Keratinocyte (primary cell): ENCODE measurements at regions not wholly inside any gene's neighbourhood (a gene's known extent, or its start where the extent isn't known, plus 50 kb on each side); places are given as distances from the start of the nearest gene placed in this dataset.

Experiments
- DNase-seq: peaks from one replicate; pipeline ENCODE4 v3.0.0-alpha.2; 2011; ENCODE audit warnings: low read depth, missing footprints, low spot score
- FAIRE-seq: peaks from 2 replicates; lab custom pipeline; 2011; peaks lifted over from hg19 to GRCh38; lab: Jason Lieb, UNC
- H2AFZ ChIP-seq: 2 replicates; pipeline ENCODE4 v1.6.0; 2012; ENCODE audit warnings: low read length, control low read depth, inconsistent platforms; ENCODE audit not compliant: control insufficient read depth
- H3K27ac ChIP-seq: 2 replicates; pipeline ENCODE4 v1.5.1; 2011; ENCODE audit warnings: low read length; ENCODE audit not compliant: control insufficient read depth, insufficient read depth
- H3K27me3 ChIP-seq: 3 replicates; pipeline ENCODE4 v1.6.0; 2011; ENCODE audit warnings: low read length; ENCODE audit not compliant: control insufficient read depth, insufficient read depth; ENCODE audit errors: extremely low read depth
- H3K36me3 ChIP-seq, 2 experiments: 2 replicates in 1 of 2; 3 replicates in 1 of 2; pipeline ENCODE4 v1.5.1; 2011; ENCODE audit warnings: low read length in 2 of 2, mild to moderate bottlenecking in 1 of 2; ENCODE audit not compliant: control insufficient read depth in 2 of 2, insufficient read depth in 2 of 2; ENCODE audit errors: extremely low read depth in 1 of 2
- H3K4me1 ChIP-seq: 3 replicates; pipeline ENCODE4 v1.5.1; 2011; ENCODE audit warnings: low read length; ENCODE audit not compliant: control insufficient read depth, insufficient read depth; ENCODE audit errors: extremely low read depth
- H3K4me2 ChIP-seq: 3 replicates; pipeline ENCODE4 v1.6.0; 2011; ENCODE audit warnings: low read depth, low read length; ENCODE audit not compliant: control insufficient read depth, insufficient read depth; ENCODE audit errors: extremely low read depth
- H3K4me3 ChIP-seq, 3 experiments: fragments of 200-600 bp in 1 of 3; sonication (generic) in 1 of 3; 2 replicates in 2 of 3; 3 replicates in 1 of 3; pipeline ENCODE4 v1.5.1; 2011 to 2016; ENCODE audit warnings: low read length in 3 of 3, mild to moderate bottlenecking in 3 of 3, control low read depth in 2 of 3, inconsistent platforms in 1 of 3, low read depth in 1 of 3, mixed read lengths in 1 of 3, mixed run types in 1 of 3, moderate library complexity in 1 of 3; ENCODE audit not compliant: control insufficient read depth in 2 of 3, insufficient read depth in 2 of 3; ENCODE audit errors: extremely low read depth in 1 of 3
- H3K79me2 ChIP-seq: 2 replicates; pipeline ENCODE4 v1.6.0; 2012; ENCODE audit warnings: low read length; ENCODE audit not compliant: control insufficient read depth, insufficient read depth
- H3K9ac ChIP-seq: 3 replicates; pipeline ENCODE4 v1.6.0; 2011; ENCODE audit warnings: low read length; ENCODE audit not compliant: control insufficient read depth, insufficient read depth; ENCODE audit errors: extremely low read depth
- H3K9me1 ChIP-seq: 3 replicates; pipeline ENCODE4 v1.6.0; 2011; ENCODE audit warnings: low read length; ENCODE audit not compliant: control insufficient read depth, insufficient read depth; ENCODE audit errors: extremely low read depth
- H3K9me3 ChIP-seq: 2 replicates; pipeline ENCODE4 v1.5.1; 2012; ENCODE audit warnings: low read depth, low read length; ENCODE audit not compliant: control insufficient read depth
- H4K20me1 ChIP-seq: 3 replicates; pipeline ENCODE4 v1.6.0; 2011; ENCODE audit warnings: low read length; ENCODE audit not compliant: control insufficient read depth, insufficient read depth; ENCODE audit errors: extremely low read depth
- EZH2 ChIP-seq: IDR thresholded peaks from one replicate; pipeline ENCODE4 v1.6.1; 2012; ENCODE audit warnings: inconsistent platforms, mild to moderate bottlenecking, low read length, moderate library complexity
- dilution Hi-C: fragments of 300-500 bp; cut with MboI; formaldehyde crosslinking; loops from one replicate; pipeline ENCODE4 v1.7.0; 2020; ENCODE audit warnings: low sequenced_read_pairs; ENCODE audit not compliant: extremely low pct_ligation_motif_present
- TF ChIP-seq, protein P1 (sequence below), 3 experiments: IDR thresholded peaks in 1 of 3; conservative IDR thresholded peaks in 1 of 3; optimal IDR thresholded peaks in 1 of 3; 2 replicates in 2 of 3; 3 replicates in 1 of 3; pipeline versions ENCODE3 to v1.5.1; 2011; ENCODE audit warnings: low read length in 3 of 3, mild to moderate bottlenecking in 3 of 3, moderate library complexity in 2 of 3, control low read depth in 1 of 3, inconsistent platforms in 1 of 3; ENCODE audit not compliant: insufficient read depth in 2 of 3; ENCODE audit errors: extremely low read depth in 1 of 3

DNA sequence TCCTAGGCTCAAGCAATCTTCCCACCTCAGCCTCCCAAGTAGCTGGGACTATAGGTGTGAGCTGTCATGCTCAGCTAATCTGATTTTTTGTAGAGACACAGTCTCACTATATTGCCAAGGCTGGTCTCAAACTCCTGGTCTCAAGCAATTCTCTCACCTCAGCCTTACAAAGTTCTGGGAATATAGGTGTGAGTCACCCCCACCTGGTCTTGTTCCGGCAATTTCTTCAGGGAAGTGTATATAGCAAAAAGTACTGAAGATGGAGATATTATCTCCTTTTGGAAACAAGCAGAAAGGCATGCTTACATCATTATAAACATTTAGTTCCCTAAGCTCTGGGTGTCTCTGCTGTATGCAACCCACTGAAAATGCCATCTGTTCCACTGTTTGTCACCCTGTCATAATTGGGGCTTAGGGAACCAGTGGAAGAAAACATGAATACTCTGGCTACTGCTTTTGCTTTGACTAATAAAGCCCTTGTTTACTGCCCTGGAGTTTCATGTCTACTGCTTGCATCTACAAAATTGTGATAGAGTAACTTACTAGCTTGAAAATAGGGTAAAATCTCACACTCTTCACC is 940.2 kb downstream of the GALC start:
- dilution Hi-C loops: no loop called here
- Histone ChIP-seq H3K36me3 (no peaks in the 10 kb centered on the region), H3K9ac (no peak overlapping the region), H4K20me1 (no peaks in the 10 kb centered on the region), H3K27me3 (no peaks in the 10 kb centered on the region), H3K9me1 (no peaks in the 10 kb centered on the region), H3K9me3 (no peaks in the 10 kb centered on the region), H3K27ac (no peak overlapping the region), H3K4me1 (no peaks in the 10 kb centered on the region), H3K4me3 (no peak overlapping the region), H3K4me2 (no peak overlapping the region), H3K79me2 (no peaks in the 10 kb centered on the region), H2AFZ (no peak overlapping the region)
- TF ChIP-seq, protein P1, sequence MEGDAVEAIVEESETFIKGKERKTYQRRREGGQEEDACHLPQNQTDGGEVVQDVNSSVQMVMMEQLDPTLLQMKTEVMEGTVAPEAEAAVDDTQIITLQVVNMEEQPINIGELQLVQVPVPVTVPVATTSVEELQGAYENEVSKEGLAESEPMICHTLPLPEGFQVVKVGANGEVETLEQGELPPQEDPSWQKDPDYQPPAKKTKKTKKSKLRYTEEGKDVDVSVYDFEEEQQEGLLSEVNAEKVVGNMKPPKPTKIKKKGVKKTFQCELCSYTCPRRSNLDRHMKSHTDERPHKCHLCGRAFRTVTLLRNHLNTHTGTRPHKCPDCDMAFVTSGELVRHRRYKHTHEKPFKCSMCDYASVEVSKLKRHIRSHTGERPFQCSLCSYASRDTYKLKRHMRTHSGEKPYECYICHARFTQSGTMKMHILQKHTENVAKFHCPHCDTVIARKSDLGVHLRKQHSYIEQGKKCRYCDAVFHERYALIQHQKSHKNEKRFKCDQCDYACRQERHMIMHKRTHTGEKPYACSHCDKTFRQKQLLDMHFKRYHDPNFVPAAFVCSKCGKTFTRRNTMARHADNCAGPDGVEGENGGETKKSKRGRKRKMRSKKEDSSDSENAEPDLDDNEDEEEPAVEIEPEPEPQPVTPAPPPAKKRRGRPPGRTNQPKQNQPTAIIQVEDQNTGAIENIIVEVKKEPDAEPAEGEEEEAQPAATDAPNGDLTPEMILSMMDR (optimal IDR thresholded peaks at IDR 0.05 in 1 of 3, IDR thresholded peaks at IDR 0.05 in 1 of 3, conservative IDR thresholded peaks at IDR 0.05 in 1 of 3; ENCODE audit: extremely low read depth in 1 of 3, insufficient read depth in 2 of 3, low read length in 3 of 3): no peak
- TF ChIP-seq EZH2: no peak
- FAIRE-seq (no peak), DNase-seq (no peak)

DNA sequence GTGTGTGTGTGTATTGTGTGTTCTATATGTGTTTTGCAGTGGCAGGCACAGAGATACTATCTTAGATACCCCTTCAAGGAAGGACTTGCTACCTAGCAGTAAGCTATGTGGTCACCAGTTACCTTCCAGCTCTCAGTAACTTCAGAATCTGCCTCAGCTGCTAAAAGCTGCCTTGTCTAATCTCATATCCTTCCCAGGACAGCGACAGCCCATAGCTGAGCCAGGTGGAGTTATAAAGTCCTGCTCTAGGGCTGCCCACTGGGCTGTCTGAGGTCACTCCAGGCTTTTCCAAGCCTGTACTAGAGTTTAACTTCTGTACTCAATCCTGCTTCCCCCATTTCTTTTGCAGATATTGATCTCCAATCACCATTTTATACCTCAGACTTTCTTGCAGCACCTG is 942.6 kb downstream of the GALC start:
- dilution Hi-C loops: no loop called here
- H3K9ac ChIP-seq: no peak overlapping the region
- no peak for TF ChIP-seq EZH2
- TF ChIP-seq, protein P1 (optimal IDR thresholded peaks at IDR 0.05 in 1 of 3, IDR thresholded peaks at IDR 0.05 in 1 of 3, conservative IDR thresholded peaks at IDR 0.05 in 1 of 3; ENCODE audit: extremely low read depth in 1 of 3, insufficient read depth in 2 of 3, low read length in 3 of 3): no peak
- no peak for FAIRE-seq
- no peaks in the 10 kb centered on the region for H3K79me2 ChIP-seq
- H3K4me3 ChIP-seq: no peak overlapping the region
- H3K27me3 ChIP-seq: no peaks in the 10 kb centered on the region
- H4K20me1 ChIP-seq: no peaks in the 10 kb centered on the region
- H3K4me1 ChIP-seq: no peaks in the 10 kb centered on the region
- H2AFZ ChIP-seq: no peak overlapping the region
- no peak overlapping the region for H3K4me2 ChIP-seq
- H3K9me3 ChIP-seq: no peaks in the 10 kb centered on the region
- no peaks in the 10 kb centered on the region for H3K9me1 ChIP-seq
- DNase-seq: no peak
- no peaks in the 10 kb centered on the region for H3K36me3 ChIP-seq
- H3K27ac ChIP-seq: no peak overlapping the region
